Activated CD4-positive, alpha-beta memory T cell treated with anti-CD3 and anti-CD28 coated beads for 36 hours (primary cell): ENCODE measurements at regions not wholly inside any gene's neighbourhood (a gene's known extent, or its start where the extent isn't known, plus 50 kb on each side); places are given as distances from the start of the nearest gene placed in this dataset.

ENCODE experiments used
- CTCF ChIA-PET: fragments of 350-600 bp; sonication (Branson Sonifier 250); formaldehyde crosslinking; loops from one replicate; lab custom pipeline; 2021; ENCODE audit warnings: antibody characterized with exemption, inconsistent platforms; lab: Charles Lee
- POLR2A ChIA-PET: fragments of 350-600 bp; sonication (Branson Sonifier 250); formaldehyde crosslinking; loops from one replicate; lab custom pipeline; 2021; ENCODE audit warnings: antibody characterized with exemption; lab: Charles Lee
- DNase-seq: peaks from one replicate; pipeline ENCODE4 v3.0.0-alpha.2; 2020
- H3K27ac Mint-ChIP-seq: one replicate; pipeline ENCODE4 v1.8.0; 2021; ENCODE audit warnings: mixed read lengths
- H3K27me3 Mint-ChIP-seq: one replicate; pipeline ENCODE4 v1.8.0; 2021; ENCODE audit warnings: mixed read lengths
- H3K36me3 Mint-ChIP-seq: one replicate; pipeline ENCODE4 v1.8.0; 2021; ENCODE audit warnings: mixed read lengths
- H3K4me1 Mint-ChIP-seq: one replicate; pipeline ENCODE4 v1.8.0; 2021; ENCODE audit warnings: low read depth, mixed read lengths
- H3K4me3 Mint-ChIP-seq: one replicate; pipeline ENCODE4 v1.8.0; 2021; ENCODE audit warnings: mild to moderate bottlenecking, mixed read lengths
- H3K9me3 Mint-ChIP-seq: one replicate; pipeline ENCODE4 v1.8.0; 2021; ENCODE audit warnings: mixed read lengths
- intact Hi-C: fragments of 100-400 bp; cut with micrococcal nuclease; formaldehyde crosslinking; loops from one replicate; pipeline ENCODE4 v1.15.1; 2023

- H3K4me1 Mint-ChIP-seq: no peaks in the 10 kb centered on the region
- no peaks in the 10 kb centered on the region for H3K9me3 Mint-ChIP-seq
- POLR2A ChIA-PET: no interaction called here
- intact Hi-C loops: no loop called here
- H3K4me3 Mint-ChIP-seq: no peak overlapping the region
- CTCF ChIA-PET: no interaction called here
- H3K27ac Mint-ChIP-seq: no peak overlapping the region
- no peaks in the 10 kb centered on the region for H3K36me3 Mint-ChIP-seq
- H3K27me3 Mint-ChIP-seq: no peaks in the 10 kb centered on the region
- no peak for DNase-seq
These were observed 440.9 kb upstream of the C9orf72 start for GRCh38 chr9:28014212-28014611.

GRCh38 chr9:28024676-28025075 lies 451.4 kb upstream of the C9orf72 start:
- H3K9me3 Mint-ChIP-seq: no peaks in the 10 kb centered on the region
- POLR2A ChIA-PET: no interaction called here

GRCh38 chr9:28025186-28025585 lies 451.9 kb upstream of the C9orf72 start:
- POLR2A ChIA-PET: no interaction called here
- H3K4me1 Mint-ChIP-seq: no peaks in the 10 kb centered on the region
- no peaks in the 10 kb centered on the region for H3K9me3 Mint-ChIP-seq
- no peak overlapping the region for H3K4me3 Mint-ChIP-seq
- CTCF ChIA-PET: no interaction called here
- H3K27ac Mint-ChIP-seq: no peak overlapping the region
- DNase-seq: no peak
- no peaks in the 10 kb centered on the region for H3K27me3 Mint-ChIP-seq
- H3K36me3 Mint-ChIP-seq: no peaks in the 10 kb centered on the region
- intact Hi-C loops: no loop called here

More at GRCh38 chr9:28024676-28025075, 451.4 kb upstream of the C9orf72 start:
- Mint-ChIP-seq H3K4me3 (no peak overlapping the region), H3K36me3 (no peaks in the 10 kb centered on the region), H3K27me3 (no peaks in the 10 kb centered on the region), H3K4me1 (no peaks in the 10 kb centered on the region), H3K27ac (no peak overlapping the region)
- intact Hi-C loops: no loop called here
- CTCF ChIA-PET: no interaction called here
- no peak for DNase-seq

- Mint-ChIP-seq H3K36me3 (no peaks in the 10 kb centered on the region), H3K4me3 (no peak overlapping the region), H3K27ac (no peak overlapping the region), H3K9me3 (no peaks in the 10 kb centered on the region), H3K27me3 (no peaks in the 10 kb centered on the region), H3K4me1 (no peaks in the 10 kb centered on the region)
- POLR2A ChIA-PET: no interaction called here
- intact Hi-C loops: no loop called here
- CTCF ChIA-PET: no interaction called here
- no peak for DNase-seq
These were observed 458.4 kb upstream of the C9orf72 start for GRCh38 chr9:28031521-28032267.

- POLR2A ChIA-PET: no interaction called here
- Mint-ChIP-seq H3K9me3 (no peaks in the 10 kb centered on the region), H3K36me3 (no peaks in the 10 kb centered on the region), H3K4me1 (no peaks in the 10 kb centered on the region), H3K27me3 (no peaks in the 10 kb centered on the region), H3K4me3 (no peak overlapping the region), H3K27ac (no peak overlapping the region)
- CTCF ChIA-PET: no interaction called here
- intact Hi-C loops: no loop called here
- no peak for DNase-seq
These were observed 458.9 kb upstream of the C9orf72 start for GRCh38 chr9:28032268-28032590.

- POLR2A ChIA-PET: no interaction called here
- Mint-ChIP-seq H3K9me3 (no peaks in the 10 kb centered on the region), H3K4me1 (no peaks in the 10 kb centered on the region), H3K4me3 (no peak overlapping the region), H3K36me3 (no peaks in the 10 kb centered on the region), H3K27me3 (no peaks in the 10 kb centered on the region), H3K27ac (no peak overlapping the region)
- no peak for DNase-seq
- CTCF ChIA-PET: interaction anchor here (0.6 kb wide), 1 partner anchor 1185 kb away, joined by 4 read pairs; no protein-coding TSS in a partner anchor
- intact Hi-C loops: no loop called here
These were observed 461.0 kb upstream of the C9orf72 start for GRCh38 chr9:28034242-28034641.

- no peaks in the 10 kb centered on the region for H3K36me3 Mint-ChIP-seq
- CTCF ChIA-PET: no interaction called here
- H3K27ac Mint-ChIP-seq: no peak overlapping the region
- no peak for DNase-seq
- H3K4me3 Mint-ChIP-seq: no peak overlapping the region
- no peaks in the 10 kb centered on the region for H3K4me1 Mint-ChIP-seq
- intact Hi-C loops: no loop called here
- no peaks in the 10 kb centered on the region for H3K27me3 Mint-ChIP-seq
- POLR2A ChIA-PET: no interaction called here
- peaks cover 2% of the 10 kb centered on the region for H3K9me3 Mint-ChIP-seq
These were observed 464.7 kb upstream of the C9orf72 start for GRCh38 chr9:28037968-28038367.

- H3K27ac Mint-ChIP-seq: no peak overlapping the region
- intact Hi-C loops: no loop called here
- no peaks in the 10 kb centered on the region for H3K36me3 Mint-ChIP-seq
- no peak for DNase-seq
- CTCF ChIA-PET: no interaction called here
- POLR2A ChIA-PET: no interaction called here
- no peaks in the 10 kb centered on the region for H3K4me1 Mint-ChIP-seq
- H3K4me3 Mint-ChIP-seq: no peak overlapping the region
- H3K27me3 Mint-ChIP-seq: no peaks in the 10 kb centered on the region
- H3K9me3 Mint-ChIP-seq: no peaks in the 10 kb centered on the region
These were observed 471.8 kb upstream of the C9orf72 start for GRCh38 chr9:28045051-28045450.

- ChIA-PET CTCF (no interaction called here), POLR2A (no interaction called here)
- Mint-ChIP-seq H3K9me3 (no peaks in the 10 kb centered on the region), H3K27me3 (no peaks in the 10 kb centered on the region), H3K4me1 (no peaks in the 10 kb centered on the region), H3K36me3 (no peaks in the 10 kb centered on the region), H3K27ac (no peak overlapping the region), H3K4me3 (no peak overlapping the region)
- intact Hi-C loops: no loop called here
- no peak for DNase-seq
These were observed 476.8 kb upstream of the C9orf72 start for GRCh38 chr9:28050046-28050445.

- no peak overlapping the region for H3K4me3 Mint-ChIP-seq
- no peaks in the 10 kb centered on the region for H3K9me3 Mint-ChIP-seq
- intact Hi-C loops: no loop called here
- ChIA-PET CTCF (no interaction called here), POLR2A (no interaction called here)
- H3K27ac Mint-ChIP-seq: no peak overlapping the region
- no peaks in the 10 kb centered on the region for H3K27me3 Mint-ChIP-seq
- H3K4me1 Mint-ChIP-seq: no peaks in the 10 kb centered on the region
- no peak for DNase-seq
- no peaks in the 10 kb centered on the region for H3K36me3 Mint-ChIP-seq
These were observed 477.7 kb upstream of the C9orf72 start for GRCh38 chr9:28050941-28051340.

- Mint-ChIP-seq H3K36me3 (no peaks in the 10 kb centered on the region), H3K4me3 (no peak overlapping the region), H3K27ac (no peak overlapping the region), H3K27me3 (no peaks in the 10 kb centered on the region), H3K4me1 (no peaks in the 10 kb centered on the region), H3K9me3 (no peaks in the 10 kb centered on the region)
- intact Hi-C loops: no loop called here
- ChIA-PET POLR2A (no interaction called here), CTCF (no interaction called here)
- no peak for DNase-seq
These were observed 478.6 kb upstream of the C9orf72 start for GRCh38 chr9:28051559-28052503.

- no peak overlapping the region for H3K4me3 Mint-ChIP-seq
- intact Hi-C loops: no loop called here
- CTCF ChIA-PET: no interaction called here
- H3K27me3 Mint-ChIP-seq: no peaks in the 10 kb centered on the region
- no peaks in the 10 kb centered on the region for H3K4me1 Mint-ChIP-seq
- H3K27ac Mint-ChIP-seq: no peak overlapping the region
- POLR2A ChIA-PET: no interaction called here
- DNase-seq: no peak
- H3K36me3 Mint-ChIP-seq: no peaks in the 10 kb centered on the region
- H3K9me3 Mint-ChIP-seq: no peaks in the 10 kb centered on the region
These were observed 480.0 kb upstream of the C9orf72 start for GRCh38 chr9:28053096-28053777.
